HG02970 (cell line): ENCODE measurements at regions not wholly inside any gene's neighbourhood (a gene's known extent, or its start where the extent isn't known, plus 50 kb on each side); places are given as distances from the start of the nearest gene placed in this dataset.

ENCODE experiments used
- ATAC-seq: cut with Tn5 transposase; IDR thresholded peaks from one replicate; pipeline ENCODE4 v1.9.1; 2021; ENCODE audit warnings: mild to moderate bottlenecking, moderate library complexity, moderate number of reproducible peaks; ENCODE audit not compliant: unreplicated experiment, low FRiP score

- ATAC-seq, result no peak
These were observed 98.9 kb upstream of the CYP1B1 start for GRCh38 chr2:38174646-38175423.

- no peak for ATAC-seq
These were observed 98.2 kb upstream of the CYP1B1 start for GRCh38 chr2:38174131-38174530.

GRCh38 chr2:38173683-38174082 is 97.7 kb upstream of the CYP1B1 start:
- no peak for ATAC-seq

- ATAC-seq, result no peak
These were observed 95.4 kb upstream of the CYP1B1 start for GRCh38 chr2:38171208-38171855.

GRCh38 chr2:38170733-38171132 is 94.8 kb upstream of the CYP1B1 start:
- no peak for ATAC-seq

GRCh38 chr2:38170067-38170466 is 94.1 kb upstream of the CYP1B1 start:
- ATAC-seq, result no peak

- no peak for ATAC-seq
These were observed 92.9 kb upstream of the CYP1B1 start for GRCh38 chr2:38168710-38169480.

- no peak for ATAC-seq
These were observed 92.0 kb upstream of the CYP1B1 start for GRCh38 chr2:38167968-38168350.

- ATAC-seq, result no peak
These were observed 89.7 kb upstream of the CYP1B1 start for GRCh38 chr2:38165698-38166097.

GRCh38 chr2:38164881-38165280 is 88.9 kb upstream of the CYP1B1 start:
- ATAC-seq, result no peak

- ATAC-seq, result no peak
These were observed 87.6 kb upstream of the CYP1B1 start for GRCh38 chr2:38163579-38163978.

GRCh38 chr2:38163006-38163405 is 87.1 kb upstream of the CYP1B1 start:
- ATAC-seq, result no peak

GRCh38 chr2:38160516-38160915 is 84.6 kb upstream of the CYP1B1 start:
- ATAC-seq, result no peak

- no peak for ATAC-seq
These were observed 83.6 kb upstream of the CYP1B1 start for GRCh38 chr2:38159597-38159996.

- ATAC-seq, result no peak
These were observed 83.2 kb upstream of the CYP1B1 start for GRCh38 chr2:38159191-38159590.

- no peak for ATAC-seq
These were observed 82.6 kb upstream of the CYP1B1 start for GRCh38 chr2:38158378-38159118.

- ATAC-seq, result no peak
These were observed 80.5 kb upstream of the CYP1B1 start for GRCh38 chr2:38156436-38156835.

- ATAC-seq, result no peak
These were observed 79.1 kb upstream of the CYP1B1 start for GRCh38 chr2:38155015-38155414.

- ATAC-seq, result no peak
These were observed 78.4 kb upstream of the CYP1B1 start for GRCh38 chr2:38154395-38154794.

GRCh38 chr2:38153476-38154135 is 77.7 kb upstream of the CYP1B1 start:
- no peak for ATAC-seq
